Peyer's patch (tissue), 4 donors: ENCODE measurements at regions not wholly inside any gene's neighbourhood (a gene's known extent, or its start where the extent isn't known, plus 50 kb on each side); places are given as distances from the start of the nearest gene placed in this dataset.

Source experiments
- DNase-seq, 3 donors: peaks; one replicate each; pipeline ENCODE4 v3.0.0-alpha.2; 2017 to 2019
- H3K27ac ChIP-seq, 4 donors: fragments of 200-600 bp; sonication (generic); one replicate each; pipeline ENCODE4 v1.5.1; 2016 to 2019
- H3K27me3 ChIP-seq, 2 donors: fragments of 200-600 bp; sonication (generic); one replicate each; pipeline ENCODE4 v1.5.1; 2019
- H3K36me3 ChIP-seq, 3 donors: fragments of 200-600 bp; sonication (generic); one replicate each; pipeline ENCODE4 v1.5.1; 2016 to 2019
- H3K4me1 ChIP-seq, 4 donors: fragments of 200-600 bp; sonication (generic); one replicate each; pipeline ENCODE4 v1.5.1; 2016 to 2019
- H3K4me3 ChIP-seq, 4 donors: fragments of 200-600 bp; sonication (generic); 1 replicate in 3 of 4; 2 replicates in 1 of 4; pipeline ENCODE4 v1.5.1; 2016 to 2019; ENCODE audit warnings: mild to moderate bottlenecking in 1 of 4
- H3K9me3 ChIP-seq, 4 donors: fragments of 200-600 bp; sonication (generic); one replicate each; pipeline ENCODE4 v1.5.1; 2016 to 2019; ENCODE audit warnings: mild to moderate bottlenecking in 1 of 4
- CTCF ChIP-seq, 6 experiments: fragments of 450-650 bp in 4 of 6; fragments of 200-600 bp in 2 of 6; sonication (generic) in 1 of 6; IDR thresholded peaks; one replicate each; pipeline ENCODE4 v1.5.1; 2017 to 2019; ENCODE audit warnings: antibody characterized with exemption in 6 of 6, mild to moderate bottlenecking in 3 of 6, moderate library complexity in 1 of 6
- POLR2A ChIP-seq, 2 donors: fragments of 450-650 bp; IDR thresholded peaks; one replicate each; pipeline ENCODE4 v1.5.1; 2017; ENCODE audit warnings: antibody characterized with exemption in 2 of 2, mild to moderate bottlenecking in 2 of 2, moderate library complexity in 2 of 2

- TF ChIP-seq CTCF (IDR thresholded peaks at IDR 0.05), result no peak
- no peak for TF ChIP-seq POLR2A (IDR thresholded peaks at IDR 0.05)
- no peak for DNase-seq
- Histone ChIP-seq H3K27me3 (no peaks in the 10 kb centered on the region), H3K27ac (no peak overlapping the region), H3K4me3 (no peak overlapping the region), H3K4me1 (no peaks in the 10 kb centered on the region), H3K9me3 (no peaks in the 10 kb centered on the region), H3K36me3 (no peaks in the 10 kb centered on the region)
Measured at GRCh38 chr9:86773422-86773945, 173.8 kb downstream of the GAS1 start.

- H3K4me1 ChIP-seq, result no peaks in the 10 kb centered on the region
- H3K27ac ChIP-seq, result no peak overlapping the region
- H3K36me3 ChIP-seq, result no peaks in the 10 kb centered on the region
- TF ChIP-seq POLR2A (IDR thresholded peaks at IDR 0.05) (no peak), CTCF (IDR thresholded peaks at IDR 0.05) (no peak)
- DNase-seq, result no peak
- no peaks in the 10 kb centered on the region for H3K27me3 ChIP-seq
- no peak overlapping the region for H3K4me3 ChIP-seq
- H3K9me3 ChIP-seq, result no peaks in the 10 kb centered on the region
Measured at GRCh38 chr9:86772635-86772993, 174.7 kb downstream of the GAS1 start.

GRCh38 chr9:86771941-86772634 lies 175.2 kb downstream of the GAS1 start:
- H3K36me3 ChIP-seq, result no peaks in the 10 kb centered on the region
- no peaks in the 10 kb centered on the region for H3K27me3 ChIP-seq
- H3K4me3 ChIP-seq, result no peak overlapping the region
- DNase-seq, result no peak
- no peak overlapping the region for H3K27ac ChIP-seq
- no peaks in the 10 kb centered on the region for H3K9me3 ChIP-seq
- no peaks in the 10 kb centered on the region for H3K4me1 ChIP-seq
- TF ChIP-seq CTCF (IDR thresholded peaks at IDR 0.05) (no peak), POLR2A (IDR thresholded peaks at IDR 0.05) (no peak)

GRCh38 chr9:86771420-86771819 lies 175.9 kb downstream of the GAS1 start:
- no peak for DNase-seq
- H3K36me3 ChIP-seq, result no peaks in the 10 kb centered on the region
- no peaks in the 10 kb centered on the region for H3K27me3 ChIP-seq
- no peak overlapping the region for H3K4me3 ChIP-seq
- TF ChIP-seq POLR2A (IDR thresholded peaks at IDR 0.05), result no peak
- no peak for TF ChIP-seq CTCF (IDR thresholded peaks at IDR 0.05)
- no peaks in the 10 kb centered on the region for H3K9me3 ChIP-seq
- no peaks in the 10 kb centered on the region for H3K4me1 ChIP-seq
- H3K27ac ChIP-seq, result no peak overlapping the region

GRCh38 chr9:86768709-86769108 lies 178.6 kb downstream of the GAS1 start:
- no peak for DNase-seq
- Histone ChIP-seq H3K27me3 (no peaks in the 10 kb centered on the region), H3K27ac (no peak overlapping the region), H3K4me3 (no peak overlapping the region), H3K36me3 (no peaks in the 10 kb centered on the region), H3K4me1 (no peaks in the 10 kb centered on the region), H3K9me3 (no peaks in the 10 kb centered on the region)
- no peak for TF ChIP-seq POLR2A (IDR thresholded peaks at IDR 0.05)
- no peak for TF ChIP-seq CTCF (IDR thresholded peaks at IDR 0.05)
